ENCODE measurements at regions not wholly inside any gene's neighbourhood (a gene's known extent, or its start where the extent isn't known, plus 50 kb on each side); places are given as distances from the start of the nearest gene placed in this dataset.

DNA sequence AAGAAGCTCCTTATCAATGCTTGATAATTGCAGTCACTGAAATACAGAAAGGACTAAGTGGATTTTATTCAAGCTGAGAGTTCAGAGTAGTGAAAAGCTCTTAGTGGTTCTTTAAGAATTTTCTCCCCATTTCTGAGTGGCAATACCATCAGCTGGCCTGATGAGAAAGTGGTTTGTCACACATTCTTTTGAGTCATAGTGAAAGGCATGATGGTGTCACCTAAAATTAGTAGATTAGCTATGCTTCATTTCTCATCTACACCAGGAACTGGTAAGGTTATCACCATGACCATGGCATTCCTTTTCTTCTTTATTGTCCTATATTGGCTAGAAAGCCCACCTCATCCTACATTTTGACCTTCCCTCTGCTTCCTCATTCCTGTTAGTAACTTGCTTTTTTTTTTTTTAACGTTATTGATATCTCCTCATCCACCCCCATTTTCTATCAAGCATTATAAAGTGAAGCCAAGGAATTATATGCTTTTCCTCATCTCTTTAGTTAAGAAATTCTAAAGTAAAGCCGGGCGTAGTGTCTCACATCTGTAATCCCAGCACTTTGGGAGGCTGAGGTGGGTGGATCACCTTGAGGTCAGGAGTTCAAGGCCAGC is 67.4 kb upstream of the LOC128125822 start:
- no peak for DNase-seq
- intact Hi-C loops (cut with DNase I; ENCODE audit: low total_unique reads) (no loop called here), in situ Hi-C loops (cut with MboI; ENCODE audit: low pct_ligation_motif_present in 1 of 4, low pct_unique_long_range_greater_than_20kb in 1 of 4, low sequenced_read_pairs in 3 of 4) (no loop called here)
- H3K27me3 ChIP-seq, result no peaks in the 10 kb centered on the region
- H3K9me3 ChIP-seq, result no peaks in the 10 kb centered on the region
- H3K27ac ChIP-seq, result no peak overlapping the region
- TF ChIP-seq EP300 (IDR thresholded peaks at IDR 0.05; ENCODE audit: low read depth), result no peak
- TF ChIP-seq POLR2A (IDR thresholded peaks at IDR 0.05), result no peak
- TF ChIP-seq POLR2AphosphoS5 (IDR thresholded peaks at IDR 0.05), result no peak
- no peak overlapping the region for H3K4me3 ChIP-seq
- no peaks in the 10 kb centered on the region for H3K36me3 ChIP-seq
- 67% methylated on average over 3 of the region's 3 CpGs; no CpG with 5 or more reads in 1 of the 2 donors for WGBS, 2 donors (ENCODE audit: low coverage in 1 of 2)
- H3K4me1 ChIP-seq, result peaks cover 6 to 28% (median 15%) of the 10 kb centered on the region in 4 donors

GRCh38 chr6:63507096-63507495 is 65.2 kb upstream of the LOC128125822 start:
- no peak overlapping the region for H3K4me3 ChIP-seq
- intact Hi-C loops (cut with DNase I; ENCODE audit: low total_unique reads), result no loop called here
- DNase-seq, result no peak

DNA sequence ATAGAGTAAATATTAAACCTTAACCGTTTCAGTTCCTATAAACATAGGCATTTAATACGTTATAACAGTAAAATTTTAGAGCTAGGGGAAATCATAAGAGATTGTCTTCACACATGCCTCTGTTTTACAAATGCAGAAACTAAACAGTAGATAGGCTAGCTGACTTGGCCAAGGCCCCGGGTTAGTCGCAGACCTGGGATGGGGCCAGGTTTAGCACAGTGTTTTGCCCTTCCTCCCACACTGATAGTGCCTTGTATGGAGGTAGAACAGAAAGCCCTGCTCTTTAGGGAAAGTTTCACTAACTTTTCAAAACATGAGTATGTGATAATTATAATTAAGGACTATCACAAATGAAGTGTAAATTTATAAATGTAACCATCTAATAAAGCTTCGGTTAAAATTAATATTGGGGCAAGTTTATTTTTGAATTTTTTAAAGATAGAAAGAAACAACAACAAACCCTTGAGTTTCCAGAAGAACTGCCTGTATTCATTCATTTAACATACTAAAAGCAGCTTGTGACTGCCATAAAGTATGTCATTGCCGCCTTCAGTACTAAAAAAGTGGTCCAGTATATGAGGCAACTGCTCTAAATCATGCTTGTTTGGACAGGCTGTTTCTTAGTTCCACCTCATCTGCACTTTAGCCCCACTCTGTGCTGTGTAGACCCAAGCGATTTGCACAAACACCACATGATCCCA is 62.5 kb upstream of the LOC128125822 start:
- H3K27ac ChIP-seq, result peak overlapping the region; percentile 59 to 82 (median 66)
- TF ChIP-seq POLR2AphosphoS5 (IDR thresholded peaks at IDR 0.05), result peak in 2 of 3 donors; percentile 64 to 67
- no peak for TF ChIP-seq POLR2A (IDR thresholded peaks at IDR 0.05)
- TF ChIP-seq EP300 (IDR thresholded peaks at IDR 0.05; ENCODE audit: low read depth), result peak; percentile 71
- no peak overlapping the region for H3K4me3 ChIP-seq
- peaks cover 5 to 20% (median 11%) of the 10 kb centered on the region in 4 donors for H3K4me1 ChIP-seq
- DNase-seq, result peak; percentile 70
- H3K27me3 ChIP-seq, result no peaks in the 10 kb centered on the region
- intact Hi-C loops (cut with DNase I; ENCODE audit: low total_unique reads) (no loop called here), in situ Hi-C loops (cut with MboI; ENCODE audit: low pct_ligation_motif_present in 1 of 4, low pct_unique_long_range_greater_than_20kb in 1 of 4, low sequenced_read_pairs in 3 of 4) (no loop called here)
- no peaks in the 10 kb centered on the region for H3K9me3 ChIP-seq
- H3K36me3 ChIP-seq, result no peaks in the 10 kb centered on the region
- WGBS, 2 donors (ENCODE audit: low coverage in 1 of 2), result 18 to 28% methylated on average over 7 of the region's 7 CpGs

More at GRCh38 chr6:63507096-63507495, 65.2 kb upstream of the LOC128125822 start:
- in situ Hi-C loops (cut with MboI; ENCODE audit: low pct_ligation_motif_present in 1 of 4, low pct_unique_long_range_greater_than_20kb in 1 of 4, low sequenced_read_pairs in 3 of 4), result no loop called here
- TF ChIP-seq, protein P1, sequence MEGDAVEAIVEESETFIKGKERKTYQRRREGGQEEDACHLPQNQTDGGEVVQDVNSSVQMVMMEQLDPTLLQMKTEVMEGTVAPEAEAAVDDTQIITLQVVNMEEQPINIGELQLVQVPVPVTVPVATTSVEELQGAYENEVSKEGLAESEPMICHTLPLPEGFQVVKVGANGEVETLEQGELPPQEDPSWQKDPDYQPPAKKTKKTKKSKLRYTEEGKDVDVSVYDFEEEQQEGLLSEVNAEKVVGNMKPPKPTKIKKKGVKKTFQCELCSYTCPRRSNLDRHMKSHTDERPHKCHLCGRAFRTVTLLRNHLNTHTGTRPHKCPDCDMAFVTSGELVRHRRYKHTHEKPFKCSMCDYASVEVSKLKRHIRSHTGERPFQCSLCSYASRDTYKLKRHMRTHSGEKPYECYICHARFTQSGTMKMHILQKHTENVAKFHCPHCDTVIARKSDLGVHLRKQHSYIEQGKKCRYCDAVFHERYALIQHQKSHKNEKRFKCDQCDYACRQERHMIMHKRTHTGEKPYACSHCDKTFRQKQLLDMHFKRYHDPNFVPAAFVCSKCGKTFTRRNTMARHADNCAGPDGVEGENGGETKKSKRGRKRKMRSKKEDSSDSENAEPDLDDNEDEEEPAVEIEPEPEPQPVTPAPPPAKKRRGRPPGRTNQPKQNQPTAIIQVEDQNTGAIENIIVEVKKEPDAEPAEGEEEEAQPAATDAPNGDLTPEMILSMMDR (IDR thresholded peaks at IDR 0.05), result no peak
- TF ChIP-seq EP300 (IDR thresholded peaks at IDR 0.05; ENCODE audit: low read depth) (no peak), POLR2A (IDR thresholded peaks at IDR 0.05) (no peak), POLR2AphosphoS5 (IDR thresholded peaks at IDR 0.05) (no peak)
- peaks cover 5 to 26% (median 14%) of the 10 kb centered on the region in 4 donors for H3K4me1 ChIP-seq
- H3K27ac ChIP-seq, result no peak overlapping the region
- WGBS, 2 donors (ENCODE audit: low coverage in 1 of 2), result 91% methylated on average over 3 of the region's 3 CpGs; no CpG with 5 or more reads in 1 of the 2 donors
- no peaks in the 10 kb centered on the region for H3K27me3 ChIP-seq
- no peaks in the 10 kb centered on the region for H3K36me3 ChIP-seq
- no peaks in the 10 kb centered on the region for H3K9me3 ChIP-seq

DNA sequence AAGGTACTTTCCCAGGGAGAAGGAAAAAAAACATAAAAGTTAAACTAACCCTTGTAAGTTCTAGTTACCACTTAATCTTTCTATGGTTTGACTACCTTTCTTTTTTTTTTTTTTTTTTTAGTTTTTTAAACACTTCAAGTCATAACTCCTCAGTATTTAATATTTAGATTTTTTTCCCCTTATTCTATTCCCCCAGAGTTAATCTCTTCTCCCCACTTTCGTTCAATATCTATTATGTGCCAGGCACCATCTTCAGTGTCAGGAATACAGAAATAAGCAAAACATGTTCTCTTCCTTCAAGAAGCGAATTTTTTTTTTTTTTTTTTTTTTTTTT is 62.0 kb upstream of the LOC128125822 start:
- H3K36me3 ChIP-seq, result no peaks in the 10 kb centered on the region
- intact Hi-C loops (cut with DNase I; ENCODE audit: low total_unique reads) (no loop called here), in situ Hi-C loops (cut with MboI; ENCODE audit: low pct_ligation_motif_present in 1 of 4, low pct_unique_long_range_greater_than_20kb in 1 of 4, low sequenced_read_pairs in 3 of 4) (no loop called here)
- H3K4me1 ChIP-seq, result peaks cover 5 to 20% (median 11%) of the 10 kb centered on the region in 4 donors
- DNase-seq, result no peak
- H3K27me3 ChIP-seq, result no peaks in the 10 kb centered on the region
- H3K27ac ChIP-seq, result peak overlapping the region; percentile 59 to 82 (median 66)
- H3K4me3 ChIP-seq, result no peak overlapping the region
- TF ChIP-seq POLR2A (IDR thresholded peaks at IDR 0.05), result no peak
- TF ChIP-seq EP300 (IDR thresholded peaks at IDR 0.05; ENCODE audit: low read depth), result no peak
- TF ChIP-seq, protein P1 (IDR thresholded peaks at IDR 0.05), result no peak
- no peak for TF ChIP-seq POLR2AphosphoS5 (IDR thresholded peaks at IDR 0.05)
- no peaks in the 10 kb centered on the region for H3K9me3 ChIP-seq
- 11 to 40% methylated on average over 1 to 2 of the region's 2 CpGs for WGBS, 2 donors (ENCODE audit: low coverage in 1 of 2)

DNA sequence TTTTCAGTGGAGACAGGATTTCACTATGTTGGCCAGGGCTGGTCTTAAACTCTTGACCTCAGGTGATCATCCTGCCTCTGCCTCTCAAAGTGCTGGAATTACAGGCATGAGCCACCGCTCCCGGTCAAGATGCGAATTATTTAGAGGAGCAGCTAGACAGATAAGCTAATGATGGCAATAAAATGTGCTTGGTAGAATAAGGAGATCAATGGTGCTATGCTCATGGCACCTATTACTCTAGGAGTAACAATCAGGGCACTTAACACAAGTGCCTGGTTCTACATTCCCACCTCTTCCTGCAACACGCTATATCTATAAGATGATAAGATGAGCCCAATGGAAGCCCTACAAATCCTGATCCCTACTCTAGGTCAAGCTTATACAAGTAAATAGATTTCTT is 61.4 kb upstream of the LOC128125822 start:
- Histone ChIP-seq H3K4me1 (peaks cover 5 to 21% (median 11%) of the 10 kb centered on the region in 4 donors), H3K9me3 (no peaks in the 10 kb centered on the region), H3K27ac (peak overlapping the region; percentile 59 to 82 (median 66)), H3K4me3 (no peak overlapping the region), H3K27me3 (no peaks in the 10 kb centered on the region), H3K36me3 (no peaks in the 10 kb centered on the region)
- WGBS, 2 donors (ENCODE audit: low coverage in 1 of 2), result 66 to 100% methylated on average over 1 to 4 of the region's 4 CpGs
- intact Hi-C loops (cut with DNase I; ENCODE audit: low total_unique reads), result no loop called here
- no peak for DNase-seq
- TF ChIP-seq POLR2A (IDR thresholded peaks at IDR 0.05) (no peak), POLR2AphosphoS5 (IDR thresholded peaks at IDR 0.05) (no peak), EP300 (IDR thresholded peaks at IDR 0.05; ENCODE audit: low read depth) (no peak)
- TF ChIP-seq, protein P1 (IDR thresholded peaks at IDR 0.05), result no peak
- in situ Hi-C loops (cut with MboI; ENCODE audit: low pct_ligation_motif_present in 1 of 4, low pct_unique_long_range_greater_than_20kb in 1 of 4, low sequenced_read_pairs in 3 of 4), result no loop called here
